ENCODE measurements at regions not wholly inside any gene's neighbourhood (a gene's known extent, or its start where the extent isn't known, plus 50 kb on each side); places are given as distances from the start of the nearest gene placed in this dataset.

DNA sequence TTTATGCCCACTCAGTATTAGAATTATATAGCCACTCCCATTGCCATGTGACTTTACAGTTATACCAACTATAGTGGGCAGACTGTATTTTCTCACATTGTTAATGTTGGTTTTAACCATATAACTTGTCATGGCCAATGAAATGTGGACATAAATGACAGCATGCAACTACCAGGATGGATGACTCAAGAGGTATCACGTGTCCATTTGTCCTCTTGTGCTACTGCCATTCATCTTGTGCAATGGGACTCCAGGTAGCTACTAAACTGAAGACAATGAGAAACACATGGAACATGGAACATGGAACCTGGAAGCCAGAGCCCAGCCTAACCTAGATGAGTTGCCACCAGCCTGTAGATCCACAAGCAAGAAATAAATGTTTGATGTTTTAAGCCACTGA is 242.7 kb upstream of the IPO5 start:
- Histone ChIP-seq H3K4me3 (no peak overlapping the region), H3K27ac (no peak overlapping the region)
- DNase-seq (ENCODE audit: low spot score): no peak
- TF ChIP-seq, protein P1, sequence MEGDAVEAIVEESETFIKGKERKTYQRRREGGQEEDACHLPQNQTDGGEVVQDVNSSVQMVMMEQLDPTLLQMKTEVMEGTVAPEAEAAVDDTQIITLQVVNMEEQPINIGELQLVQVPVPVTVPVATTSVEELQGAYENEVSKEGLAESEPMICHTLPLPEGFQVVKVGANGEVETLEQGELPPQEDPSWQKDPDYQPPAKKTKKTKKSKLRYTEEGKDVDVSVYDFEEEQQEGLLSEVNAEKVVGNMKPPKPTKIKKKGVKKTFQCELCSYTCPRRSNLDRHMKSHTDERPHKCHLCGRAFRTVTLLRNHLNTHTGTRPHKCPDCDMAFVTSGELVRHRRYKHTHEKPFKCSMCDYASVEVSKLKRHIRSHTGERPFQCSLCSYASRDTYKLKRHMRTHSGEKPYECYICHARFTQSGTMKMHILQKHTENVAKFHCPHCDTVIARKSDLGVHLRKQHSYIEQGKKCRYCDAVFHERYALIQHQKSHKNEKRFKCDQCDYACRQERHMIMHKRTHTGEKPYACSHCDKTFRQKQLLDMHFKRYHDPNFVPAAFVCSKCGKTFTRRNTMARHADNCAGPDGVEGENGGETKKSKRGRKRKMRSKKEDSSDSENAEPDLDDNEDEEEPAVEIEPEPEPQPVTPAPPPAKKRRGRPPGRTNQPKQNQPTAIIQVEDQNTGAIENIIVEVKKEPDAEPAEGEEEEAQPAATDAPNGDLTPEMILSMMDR (IDR thresholded peaks at IDR 0.05): no peak

DNA sequence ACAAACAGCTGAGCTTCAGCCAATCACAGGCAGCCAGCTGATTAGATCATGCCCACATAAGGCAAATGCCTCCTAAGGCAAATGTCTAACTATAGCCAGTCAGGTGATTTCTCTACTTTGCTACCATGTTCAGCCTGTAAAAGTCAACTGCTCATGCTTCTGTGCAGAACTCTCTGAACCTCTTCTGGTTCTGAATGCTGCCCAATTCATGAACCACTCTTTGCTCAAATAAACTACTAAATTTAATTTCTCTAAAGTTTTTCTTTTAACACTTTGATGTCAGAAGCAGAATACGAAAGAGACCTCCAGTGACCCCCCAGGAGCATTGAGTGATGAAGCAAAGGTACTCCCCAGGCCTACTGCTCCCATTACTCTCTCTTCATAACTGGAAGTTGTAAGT is 240.7 kb upstream of the IPO5 start:
- TF ChIP-seq, protein P1 (IDR thresholded peaks at IDR 0.05): no peak
- Histone ChIP-seq H3K27ac (no peak overlapping the region), H3K4me3 (no peak overlapping the region)
- DNase-seq (ENCODE audit: low spot score): no peak

DNA sequence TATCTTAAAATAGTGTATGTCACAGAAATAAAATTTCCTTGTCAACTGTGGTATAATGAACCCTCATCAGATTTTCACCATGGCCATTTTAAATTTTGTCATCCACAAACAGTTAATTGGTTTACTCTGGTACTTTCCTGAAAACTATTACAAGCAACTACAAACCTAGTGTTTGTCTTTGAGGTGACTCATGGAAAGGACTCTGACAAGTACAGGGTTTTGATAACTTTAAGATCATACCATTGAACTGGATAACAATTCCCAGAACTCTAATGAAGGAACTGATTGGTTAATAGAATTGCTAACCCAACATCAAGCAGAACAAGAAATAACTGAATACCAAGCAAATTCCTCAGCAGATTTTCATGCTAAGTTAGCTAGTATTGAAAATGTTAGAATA is 237.7 kb upstream of the IPO5 start:
- no peak for DNase-seq (ENCODE audit: low spot score)
- Histone ChIP-seq H3K4me3 (no peak overlapping the region), H3K27ac (no peak overlapping the region)
- TF ChIP-seq, protein P1 (IDR thresholded peaks at IDR 0.05): no peak

DNA sequence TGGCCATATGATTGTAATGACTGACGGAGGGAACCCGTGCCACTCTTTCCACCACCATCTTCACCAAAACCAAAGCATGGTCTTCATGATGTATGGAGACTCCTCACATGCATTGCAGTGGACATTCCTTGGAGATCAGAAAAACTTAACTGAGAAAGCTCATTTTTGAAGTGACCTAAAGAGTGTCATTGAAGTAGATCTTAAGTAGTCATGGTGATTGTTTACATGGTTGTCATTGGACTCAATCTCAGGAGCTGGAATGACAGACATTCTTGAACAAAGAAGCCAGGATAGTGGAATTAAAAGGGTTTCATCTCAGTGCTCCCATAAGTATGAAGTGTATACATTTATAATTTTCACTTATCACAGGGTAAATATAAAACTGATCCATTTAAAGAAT is 236.7 kb upstream of the IPO5 start:
- TF ChIP-seq, protein P1 (IDR thresholded peaks at IDR 0.05): no peak
- no peak overlapping the region for H3K27ac ChIP-seq
- no peak for DNase-seq (ENCODE audit: low spot score)
- no peak overlapping the region for H3K4me3 ChIP-seq

DNA sequence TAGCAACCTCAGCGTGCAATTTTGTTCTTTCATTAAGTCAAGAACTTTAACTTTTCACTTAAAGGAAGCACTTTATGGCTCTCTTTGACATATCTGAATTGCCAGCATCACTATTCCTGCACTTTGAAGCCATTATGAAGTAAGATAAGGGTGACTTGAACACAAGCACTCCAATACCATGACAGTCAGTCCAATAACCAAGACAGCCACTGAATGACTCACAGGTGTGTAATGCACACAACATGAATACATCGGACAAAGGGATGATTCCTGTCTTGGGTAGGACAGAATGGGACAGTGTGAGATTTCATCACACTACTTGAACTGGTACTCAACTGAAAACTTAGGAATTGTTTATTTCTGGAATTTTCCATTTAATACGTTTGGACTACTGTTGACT is 233.7 kb upstream of the IPO5 start:
- H3K27ac ChIP-seq: no peak overlapping the region
- TF ChIP-seq, protein P1 (IDR thresholded peaks at IDR 0.05): no peak
- no peak for DNase-seq (ENCODE audit: low spot score)
- no peak overlapping the region for H3K4me3 ChIP-seq

DNA sequence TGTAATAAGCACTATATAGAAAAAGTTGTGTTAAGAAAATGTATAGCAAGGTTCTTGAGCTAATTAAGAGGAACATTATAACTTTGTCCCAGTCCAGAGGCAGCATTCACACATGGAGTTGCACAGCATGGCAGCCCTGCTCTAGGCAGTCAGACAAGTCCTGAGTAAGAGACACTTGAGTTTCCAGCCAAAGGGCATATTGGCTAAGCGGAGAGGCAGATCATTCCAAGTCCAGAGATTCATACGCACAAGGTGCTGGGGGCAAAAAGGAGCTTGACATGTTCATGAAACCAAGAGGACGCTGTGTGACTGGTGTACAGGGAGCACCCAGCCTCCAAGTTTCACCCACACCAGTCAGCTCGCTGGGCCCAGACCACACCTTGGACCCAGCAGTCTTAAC is 232.6 kb upstream of the IPO5 start:
- TF ChIP-seq, protein P1 (IDR thresholded peaks at IDR 0.05): no peak
- DNase-seq (ENCODE audit: low spot score): no peak
- Histone ChIP-seq H3K27ac (no peak overlapping the region), H3K4me3 (no peak overlapping the region)

DNA sequence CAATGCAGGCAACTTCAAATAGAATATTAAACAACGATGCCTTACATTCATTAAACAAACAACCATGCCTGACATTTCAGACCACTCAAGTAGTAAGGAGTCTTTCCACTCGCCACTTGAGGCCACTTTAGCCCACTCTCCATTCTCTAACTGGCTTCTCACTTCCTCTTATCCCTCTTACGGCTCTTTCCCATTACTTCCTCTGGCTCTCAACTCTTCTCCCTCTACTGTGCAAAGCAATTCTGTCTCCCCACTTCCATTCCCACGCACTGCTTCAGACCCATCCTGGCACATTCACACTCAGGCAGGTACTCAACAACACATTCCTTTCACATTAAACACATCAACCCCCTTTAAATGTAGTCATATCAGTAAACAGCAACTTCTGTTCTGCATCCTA is 229.8 kb upstream of the IPO5 start:
- no peak for DNase-seq (ENCODE audit: low spot score)
- TF ChIP-seq, protein P1 (IDR thresholded peaks at IDR 0.05): no peak
- no peak overlapping the region for H3K4me3 ChIP-seq
- peak overlapping the region; percentile 51 to 86 for H3K27ac ChIP-seq
